Thyroid gland (tissue), 4 donors: ENCODE measurements at regions not wholly inside any gene's neighbourhood (a gene's known extent, or its start where the extent isn't known, plus 50 kb on each side); places are given as distances from the start of the nearest gene placed in this dataset.

ENCODE experiments used
- DNase-seq, 2 donors: peaks; one replicate each; pipeline ENCODE4 v3.0.0-alpha.2; 2019
- H3K27ac ChIP-seq, 3 donors: fragments of 200-600 bp; sonication (generic); 1 replicate in 2 of 3; 2 replicates in 1 of 3; pipeline ENCODE4 v1.5.1; 2016 to 2019; ENCODE audit warnings: mild to moderate bottlenecking in 1 of 3, moderate library complexity in 1 of 3
- H3K27me3 ChIP-seq: fragments of 200-600 bp; sonication (generic); one replicate; pipeline ENCODE4 v1.5.1; 2019
- H3K36me3 ChIP-seq, 2 donors: fragments of 200-600 bp; sonication (generic); one replicate each; pipeline ENCODE4 v1.5.1; 2016 to 2019
- H3K4me1 ChIP-seq, 2 donors: fragments of 200-600 bp; sonication (generic); one replicate each; pipeline ENCODE4 v1.5.1; 2017 to 2019
- H3K4me3 ChIP-seq, 3 donors: fragments of 200-600 bp; sonication (generic); replicated peaks in 1 of 3; 1 replicate in 2 of 3; 2 replicates in 1 of 3; pipeline ENCODE4 v1.5.1; 2016; ENCODE audit warnings: mild to moderate bottlenecking in 1 of 3
- H3K9me3 ChIP-seq: fragments of 200-600 bp; sonication (generic); one replicate; pipeline ENCODE4 v1.5.1; 2017
- POLR2A ChIP-seq, 2 donors: fragments of 450-650 bp; IDR thresholded peaks; one replicate each; pipeline ENCODE4 v1.6.1; 2017; ENCODE audit warnings: antibody characterized with exemption in 2 of 2, mild to moderate bottlenecking in 2 of 2, moderate library complexity in 1 of 2
- WGBS, 2 donors: methylation state at CpG; one replicate each; pipeline ENCODE4 v1.1.5; 2017; 5-methylcytosine and 5-hydroxymethylcytosine counted together
- intact Hi-C: fragments of 100-400 bp; cut with DNase I; formaldehyde crosslinking; loops from one replicate; pipeline ENCODE4 v1.15.1; 2023
- TF ChIP-seq, protein P1 (sequence below), 6 experiments: fragments of 200-600 bp in 3 of 6; fragments of 450-650 bp in 3 of 6; sonication (generic) in 3 of 6; IDR thresholded peaks; one replicate each; pipeline ENCODE4 v1.5.1; 2016 to 2019; ENCODE audit warnings: antibody characterized with exemption in 6 of 6, mild to moderate bottlenecking in 2 of 6, inconsistent platforms in 1 of 6, moderate library complexity in 1 of 6

DNA sequence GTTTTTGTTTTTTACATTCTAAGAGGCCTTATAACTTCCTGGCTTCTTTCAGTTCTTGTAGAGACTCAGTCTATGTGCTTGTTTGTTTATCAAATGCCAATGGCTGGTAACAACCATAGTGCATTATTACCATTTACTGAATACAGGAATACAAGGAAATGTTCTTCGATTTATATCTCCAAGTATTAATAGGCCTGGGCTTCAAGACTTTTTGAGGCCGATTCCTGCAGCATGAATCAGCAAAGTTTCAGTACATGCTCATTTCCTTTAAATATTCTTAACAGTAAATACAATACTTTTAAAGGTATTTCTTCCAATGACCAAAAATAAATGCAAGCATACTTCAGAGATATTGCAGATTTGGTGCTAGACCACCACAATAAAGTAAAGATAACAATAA lies 535.3 kb downstream of the EFNA5 start:
- Histone ChIP-seq H3K36me3 (no peaks in the 10 kb centered on the region), H3K4me3 (no peak overlapping the region), H3K9me3 (no peaks in the 10 kb centered on the region), H3K4me1 (no peaks in the 10 kb centered on the region), H3K27ac (no peak overlapping the region), H3K27me3 (no peaks in the 10 kb centered on the region)
- WGBS, 2 donors: 74 to 85% methylated on average over 2 of the region's 2 CpGs
- DNase-seq: no peak
- no peak for TF ChIP-seq POLR2A (IDR thresholded peaks at IDR 0.05)
- TF ChIP-seq, protein P1, sequence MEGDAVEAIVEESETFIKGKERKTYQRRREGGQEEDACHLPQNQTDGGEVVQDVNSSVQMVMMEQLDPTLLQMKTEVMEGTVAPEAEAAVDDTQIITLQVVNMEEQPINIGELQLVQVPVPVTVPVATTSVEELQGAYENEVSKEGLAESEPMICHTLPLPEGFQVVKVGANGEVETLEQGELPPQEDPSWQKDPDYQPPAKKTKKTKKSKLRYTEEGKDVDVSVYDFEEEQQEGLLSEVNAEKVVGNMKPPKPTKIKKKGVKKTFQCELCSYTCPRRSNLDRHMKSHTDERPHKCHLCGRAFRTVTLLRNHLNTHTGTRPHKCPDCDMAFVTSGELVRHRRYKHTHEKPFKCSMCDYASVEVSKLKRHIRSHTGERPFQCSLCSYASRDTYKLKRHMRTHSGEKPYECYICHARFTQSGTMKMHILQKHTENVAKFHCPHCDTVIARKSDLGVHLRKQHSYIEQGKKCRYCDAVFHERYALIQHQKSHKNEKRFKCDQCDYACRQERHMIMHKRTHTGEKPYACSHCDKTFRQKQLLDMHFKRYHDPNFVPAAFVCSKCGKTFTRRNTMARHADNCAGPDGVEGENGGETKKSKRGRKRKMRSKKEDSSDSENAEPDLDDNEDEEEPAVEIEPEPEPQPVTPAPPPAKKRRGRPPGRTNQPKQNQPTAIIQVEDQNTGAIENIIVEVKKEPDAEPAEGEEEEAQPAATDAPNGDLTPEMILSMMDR (IDR thresholded peaks at IDR 0.05): no peak
- intact Hi-C loops: no loop called here

DNA sequence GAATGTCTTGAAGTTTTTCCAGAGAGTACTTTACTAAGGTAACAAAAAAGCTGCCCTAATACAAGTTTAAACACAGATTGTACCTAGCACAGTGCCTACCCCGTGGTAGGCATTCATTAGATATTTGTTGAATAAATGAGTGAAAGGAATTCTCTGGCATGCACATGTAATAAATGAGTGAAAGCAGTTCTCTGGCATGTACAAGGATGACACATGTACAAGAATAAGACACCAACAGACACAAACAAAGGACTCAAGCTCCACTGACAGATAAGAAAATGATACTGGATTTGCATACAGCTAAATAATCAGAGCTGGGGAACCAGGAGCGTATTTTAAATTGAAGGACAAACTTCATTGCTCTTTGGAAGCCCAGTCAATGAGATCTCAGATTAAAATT lies 535.8 kb downstream of the EFNA5 start:
- no peaks in the 10 kb centered on the region for H3K36me3 ChIP-seq
- intact Hi-C loops: no loop called here
- H3K27ac ChIP-seq: no peak overlapping the region
- no peak overlapping the region for H3K4me3 ChIP-seq
- whole genome bisulfite sequencing, 2 donors: 82 to 88% methylated on average over 2 of the region's 2 CpGs
- no peaks in the 10 kb centered on the region for H3K27me3 ChIP-seq
- no peak for TF ChIP-seq POLR2A (IDR thresholded peaks at IDR 0.05)
- TF ChIP-seq, protein P1 (IDR thresholded peaks at IDR 0.05): no peak
- no peaks in the 10 kb centered on the region for H3K9me3 ChIP-seq
- no peak for DNase-seq
- H3K4me1 ChIP-seq: no peaks in the 10 kb centered on the region

DNA sequence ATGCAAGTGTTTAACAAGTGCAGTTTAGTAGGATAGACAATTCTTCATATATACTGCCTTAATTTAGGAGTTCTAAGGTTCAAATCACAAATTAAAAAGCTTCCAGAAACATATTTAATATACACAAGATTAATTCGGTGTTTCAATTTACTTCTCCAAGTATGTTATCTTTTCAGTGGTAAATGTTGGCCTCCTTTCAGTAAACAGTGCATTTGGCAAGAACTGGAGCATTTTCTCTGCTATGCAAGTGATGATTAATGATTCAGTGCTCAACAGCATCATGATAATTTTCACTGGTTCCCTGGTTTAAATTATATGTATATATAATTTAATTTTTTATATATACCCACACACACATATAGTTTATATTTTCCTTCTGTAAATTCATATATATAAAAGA lies 541.7 kb downstream of the EFNA5 start:
- TF ChIP-seq, protein P1 (IDR thresholded peaks at IDR 0.05): no peak
- TF ChIP-seq POLR2A (IDR thresholded peaks at IDR 0.05): no peak
- no peaks in the 10 kb centered on the region for H3K27me3 ChIP-seq
- WGBS, 2 donors: 46 to 62% methylated on average over 1 of the region's 1 CpG
- no peaks in the 10 kb centered on the region for H3K36me3 ChIP-seq
- no peak overlapping the region for H3K27ac ChIP-seq
- DNase-seq: no peak
- no peaks in the 10 kb centered on the region for H3K9me3 ChIP-seq
- intact Hi-C loops: no loop called here
- H3K4me3 ChIP-seq: no peak overlapping the region
- H3K4me1 ChIP-seq: no peaks in the 10 kb centered on the region

DNA sequence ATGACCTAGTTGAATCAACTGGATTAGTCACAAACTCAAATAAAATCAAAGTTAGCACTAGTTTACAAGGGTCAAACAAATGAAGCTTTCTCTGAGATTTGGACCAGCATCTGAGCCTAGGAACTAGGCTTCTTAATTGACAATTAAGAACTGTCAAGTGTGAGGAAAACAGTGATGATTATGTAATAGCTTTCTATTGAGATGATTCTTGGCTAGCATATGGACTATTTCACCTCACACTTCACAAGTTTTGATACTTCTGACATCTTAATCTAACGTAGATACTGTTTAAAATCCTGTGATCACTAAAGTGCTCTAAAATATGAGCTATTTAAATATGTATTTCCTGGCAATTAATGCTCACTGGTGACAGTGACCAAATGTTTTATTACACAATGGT lies 542.9 kb downstream of the EFNA5 start:
- H3K9me3 ChIP-seq: no peaks in the 10 kb centered on the region
- H3K4me3 ChIP-seq: no peak overlapping the region
- no peaks in the 10 kb centered on the region for H3K4me1 ChIP-seq
- WGBS, 2 donors: 81 to 88% methylated on average over 1 of the region's 1 CpG
- TF ChIP-seq, protein P1 (IDR thresholded peaks at IDR 0.05): no peak
- TF ChIP-seq POLR2A (IDR thresholded peaks at IDR 0.05): no peak
- intact Hi-C loops: no loop called here
- H3K27ac ChIP-seq: no peak overlapping the region
- DNase-seq: no peak
- H3K36me3 ChIP-seq: no peaks in the 10 kb centered on the region
- H3K27me3 ChIP-seq: no peaks in the 10 kb centered on the region

DNA sequence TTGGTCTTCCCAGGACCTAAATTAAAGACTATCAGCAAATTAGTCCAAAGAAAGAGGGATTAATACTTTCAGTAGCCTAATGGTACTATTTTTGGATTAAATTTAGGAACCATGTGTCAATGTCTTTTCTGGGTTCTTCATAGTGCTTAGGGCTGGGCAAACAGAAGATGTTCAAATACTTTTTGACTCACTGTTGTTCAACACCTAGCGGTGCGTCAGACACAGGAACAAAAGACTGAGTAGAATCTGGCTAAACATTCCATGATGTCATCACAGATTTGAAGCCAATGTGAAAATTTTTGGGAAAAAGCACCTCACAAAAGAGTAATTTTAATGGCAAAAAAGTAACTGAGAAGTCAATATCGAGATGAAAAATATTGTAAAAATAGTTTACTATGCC lies 544.4 kb downstream of the EFNA5 start:
- 91 to 94% methylated on average over 3 of the region's 3 CpGs for WGBS, 2 donors
- H3K9me3 ChIP-seq: no peaks in the 10 kb centered on the region
- TF ChIP-seq, protein P1 (IDR thresholded peaks at IDR 0.05): no peak
- no peak for TF ChIP-seq POLR2A (IDR thresholded peaks at IDR 0.05)
- H3K4me3 ChIP-seq: no peak overlapping the region
- no peaks in the 10 kb centered on the region for H3K36me3 ChIP-seq
- intact Hi-C loops: no loop called here
- no peaks in the 10 kb centered on the region for H3K27me3 ChIP-seq
- no peaks in the 10 kb centered on the region for H3K4me1 ChIP-seq
- no peak overlapping the region for H3K27ac ChIP-seq
- no peak for DNase-seq
